H1 (cell line): ENCODE measurements at regions not wholly inside any gene's neighbourhood (a gene's known extent, or its start where the extent isn't known, plus 50 kb on each side); places are given as distances from the start of the nearest gene placed in this dataset.

Experiments
- CTCF ChIA-PET: fragments of 300-600 bp; sonication (Branson Sonifier 250); formaldehyde crosslinking; loops from one replicate; lab custom pipeline; 2021; ENCODE audit not compliant: partially characterized antibody; lab: Charles Lee
- POLR2A ChIA-PET: fragments of 300-600 bp; sonication (Branson Sonifier 250); formaldehyde crosslinking; loops from one replicate; lab custom pipeline; 2021; ENCODE audit warnings: inconsistent platforms; ENCODE audit not compliant: partially characterized antibody; lab: Charles Lee
- DNase-seq, 2 experiments: peaks; one replicate each; pipeline versions ENCODE4 v3.0.0 to v3.0.0-alpha.2; 2010 to 2022; ENCODE audit warnings: low spot score in 2 of 2, low read depth in 1 of 2, mixed read lengths in 1 of 2
- FAIRE-seq: peaks from 2 replicates; lab custom pipeline; 2011; peaks lifted over from hg19 to GRCh38; lab: Jason Lieb, UNC
- H2AFZ ChIP-seq: 2 replicates; pipeline ENCODE4 v1.8.1; 2012; ENCODE audit warnings: low read length, inconsistent platforms
- H2AK5ac ChIP-seq: 2 replicates; pipeline ENCODE4 v1.6.1; 2013; ENCODE audit warnings: low read depth, low read length
- H2BK120ac ChIP-seq: replicated peaks from 2 replicates; pipeline ENCODE3; 2013; ENCODE audit warnings: low read depth, low read length, inconsistent platforms
- H2BK12ac ChIP-seq: 2 replicates; pipeline ENCODE4 v1.6.1; 2013; ENCODE audit warnings: low read depth, low read length
- H2BK15ac ChIP-seq: 2 replicates; pipeline ENCODE4 v1.6.1; 2013; ENCODE audit warnings: low read length
- H2BK20ac ChIP-seq: 2 replicates; pipeline ENCODE4 v1.6.1; 2013; ENCODE audit warnings: low read length
- H2BK5ac ChIP-seq: 2 replicates; pipeline ENCODE4 v1.6.1; 2013; ENCODE audit warnings: low read depth, low read length
- H3K14ac ChIP-seq: 2 replicates; pipeline ENCODE4 v1.6.1; 2013; ENCODE audit warnings: inconsistent platforms; ENCODE audit not compliant: insufficient read length
- H3K18ac ChIP-seq: 2 replicates; pipeline ENCODE4 v1.6.1; 2013; ENCODE audit warnings: low read length; ENCODE audit errors: extremely low read depth
- H3K23ac ChIP-seq: 2 replicates; pipeline ENCODE4 v1.6.1; 2013; ENCODE audit warnings: inconsistent platforms; ENCODE audit not compliant: insufficient read length
- H3K23me2 ChIP-seq: 2 replicates; pipeline ENCODE4 v1.6.1; 2013; ENCODE audit warnings: low read depth, low read length
- H3K27ac ChIP-seq: 2 replicates; pipeline ENCODE4 v1.6.1; 2011; ENCODE audit warnings: low read depth, low read length, inconsistent platforms
- H3K27me3 ChIP-seq, 4 experiments: replicated peaks in 1 of 4; 1 replicate in 1 of 4; 2 replicates in 3 of 4; pipeline versions ENCODE4 v1.6.1 to v1.8.1; 2011 to 2013; ENCODE audit warnings: low read length in 3 of 4, mild to moderate bottlenecking in 3 of 4, inconsistent platforms in 2 of 4, mixed read lengths in 2 of 4, moderate library complexity in 1 of 4; ENCODE audit not compliant: control insufficient read depth in 3 of 4, insufficient read depth in 3 of 4; ENCODE audit errors: extremely low read depth in 1 of 4
- H3K36me3 ChIP-seq, 4 experiments: 2 replicates each; pipeline versions ENCODE4 v1.6.1 to v1.8.1; 2011 to 2013; ENCODE audit warnings: mild to moderate bottlenecking in 4 of 4, low read length in 3 of 4, moderate library complexity in 2 of 4, control low read depth in 1 of 4, inconsistent platforms in 1 of 4; ENCODE audit not compliant: insufficient read depth in 4 of 4, control insufficient read depth in 2 of 4
- H3K4ac ChIP-seq: replicated peaks from 2 replicates; pipeline ENCODE3; 2013; ENCODE audit warnings: low read length, low read depth, mixed read lengths, inconsistent platforms; ENCODE audit not compliant: insufficient read length
- H3K4me1 ChIP-seq, 4 experiments: replicated peaks in 1 of 4; 1 replicate in 1 of 4; 2 replicates in 3 of 4; pipeline versions ENCODE4 v1.6.1 to v1.8.1; 2011 to 2013; ENCODE audit warnings: low read length in 3 of 4, inconsistent platforms in 2 of 4, mixed read lengths in 1 of 4; ENCODE audit not compliant: insufficient read depth in 4 of 4, control insufficient read depth in 3 of 4
- H3K4me2 ChIP-seq, 2 experiments: 2 replicates each; pipeline versions ENCODE4 v1.6.1 to v1.8.1; 2011 to 2013; ENCODE audit warnings: low read depth in 2 of 2, low read length in 2 of 2, control low read depth in 1 of 2, inconsistent platforms in 1 of 2, mild to moderate bottlenecking in 1 of 2; ENCODE audit not compliant: insufficient read depth in 1 of 2
- H3K4me3 ChIP-seq, 4 experiments: fragments of 200-600, 300-600 bp in 1 of 4; sonication (generic), shearing (Covaris generic), sonication (Bioruptor Twin) in 1 of 4; 2 replicates each; pipeline versions ENCODE4 v1.5.1 to v1.8.1; 2011 to 2016; ENCODE audit warnings: low read length in 4 of 4, low read depth in 3 of 4, control low read depth in 2 of 4, inconsistent platforms in 2 of 4, mild to moderate bottlenecking in 2 of 4, mixed read lengths in 1 of 4, moderate library complexity in 1 of 4; ENCODE audit not compliant: insufficient read depth in 2 of 4; ENCODE audit errors: extremely low read depth in 1 of 4
- H3K56ac ChIP-seq: replicated peaks from 2 replicates; pipeline ENCODE3; 2013; ENCODE audit warnings: low read depth, mild to moderate bottlenecking, mixed read lengths, low read length, inconsistent platforms; ENCODE audit not compliant: insufficient read length
- H3K79me1 ChIP-seq: 2 replicates; pipeline ENCODE4 v1.6.1; 2013; ENCODE audit warnings: low read depth, low read length, control low read depth
- H3K79me2 ChIP-seq, 2 experiments: 2 replicates each; pipeline versions ENCODE4 v1.6.1 to v1.8.1; 2012 to 2013; ENCODE audit warnings: low read length in 2 of 2, mild to moderate bottlenecking in 2 of 2, inconsistent platforms in 1 of 2; ENCODE audit not compliant: insufficient read depth in 2 of 2, control insufficient read depth in 1 of 2
- H3K9ac ChIP-seq, 4 experiments: replicated peaks in 1 of 4; 1 replicate in 1 of 4; 2 replicates in 3 of 4; pipeline versions ENCODE4 v1.6.1 to v1.8.1; 2011 to 2013; ENCODE audit warnings: low read depth in 3 of 4, low read length in 3 of 4, control low read depth in 2 of 4, mild to moderate bottlenecking in 2 of 4, moderate library complexity in 2 of 4, inconsistent platforms in 1 of 4; ENCODE audit errors: extremely low read depth in 1 of 4
- H3K9me3 ChIP-seq, 2 experiments: 2 replicates each; pipeline versions ENCODE4 v1.6.1 to v1.8.1; 2012 to 2013; ENCODE audit warnings: mild to moderate bottlenecking in 2 of 2, moderate library complexity in 2 of 2, control low read depth in 1 of 2, inconsistent platforms in 1 of 2, low read depth in 1 of 2, low read length in 1 of 2, mixed read lengths in 1 of 2; ENCODE audit not compliant: insufficient read depth in 2 of 2
- H4K20me1 ChIP-seq, 2 experiments: replicated peaks in 1 of 2; 2 replicates each; pipeline versions ENCODE3 to v1.8.1; 2011 to 2013; ENCODE audit warnings: inconsistent platforms in 2 of 2, low read length in 2 of 2, mild to moderate bottlenecking in 1 of 2; ENCODE audit not compliant: insufficient read depth in 2 of 2, control insufficient read depth in 1 of 2
- H4K5ac ChIP-seq: 2 replicates; pipeline ENCODE4 v1.6.1; 2013; ENCODE audit warnings: low read length, low read depth, mixed read lengths, inconsistent platforms; ENCODE audit not compliant: insufficient read length
- H4K8ac ChIP-seq: 2 replicates; pipeline ENCODE4 v1.8.0; 2013; ENCODE audit warnings: mild to moderate bottlenecking, moderate library complexity, low read length, inconsistent platforms; ENCODE audit not compliant: insufficient read depth; ENCODE audit errors: extremely low read depth
- H4K91ac ChIP-seq: replicated peaks from 2 replicates; pipeline ENCODE3; 2013; ENCODE audit warnings: low read length, mixed read lengths, inconsistent platforms; ENCODE audit not compliant: insufficient read length
- CTCF ChIP-seq, 3 experiments: IDR thresholded peaks; 1 replicate in 2 of 3; 2 replicates in 1 of 3; pipeline versions ENCODE4 v1.5.1 to v1.6.1; 2011; ENCODE audit warnings: low read length in 3 of 3, mild to moderate bottlenecking in 3 of 3, inconsistent platforms in 2 of 3, low read depth in 1 of 3, moderate library complexity in 1 of 3; ENCODE audit not compliant: insufficient read depth in 1 of 3; ENCODE audit errors: control extremely low read depth in 1 of 3
- YY1 ChIP-seq: IDR thresholded peaks from 2 replicates; pipeline ENCODE4 v1.6.1; 2011; ENCODE audit warnings: low read depth, mild to moderate bottlenecking, low read length
- WGBS, 2 experiments: shearing (Covaris generic) in 1 of 2; methylation state at CpG; one replicate each; pipeline versions ENCODE4 v1.1.6 to v1.1.7; 2013 to 2015; ENCODE audit warnings: low lambda C conversion rate in 2 of 2, mixed read lengths in 2 of 2, inconsistent platforms in 1 of 2, low coverage in 1 of 2, missing lambda C conversion rate in 1 of 2; ENCODE audit not compliant: insufficient replicate concordance in 2 of 2, insufficient coverage in 1 of 2, insufficient read length in 1 of 2; ENCODE audit errors: extremely low coverage in 1 of 2, missing lambda C conversion rate in 1 of 2; 5-methylcytosine and 5-hydroxymethylcytosine counted together

GRCh38 chr1:187641907-187642306, 813.2 kb downstream of the PLA2G4A start:
- TF ChIP-seq YY1, result peak; percentile 32; the same call in 1 of the 2 replicates
- no peak for TF ChIP-seq CTCF (IDR thresholded peaks at IDR 0.05; ENCODE audit: control extremely low read depth in 1 of 3, insufficient read depth in 1 of 3, low read depth in 1 of 3, low read length in 3 of 3)
- Histone ChIP-seq H3K9ac (peak overlapping the region in 1 of 4 experiments; percentile 68; a peak in 3 of 7 replicates), H3K4me1 (peaks cover 0 to 4% (median 2%) of the 10 kb centered on the region in 4 experiments; a peak in 4 of 7 replicates), H3K23me2 (no peaks in the 10 kb centered on the region), H3K27me3 (no peaks in the 10 kb centered on the region), H3K4me3 (peak overlapping the region in 3 of 4 experiments; percentile 32 to 54 (median 42); a peak in 4 of 8 replicates), H3K14ac (no peak overlapping the region), H2BK5ac (no peak overlapping the region; the same call in 1 of the 2 replicates), H2BK12ac (no peak overlapping the region), H3K18ac (no peak overlapping the region), H3K79me1 (no peaks in the 10 kb centered on the region), H3K79me2 (peaks cover 0 to 49% of the 10 kb centered on the region in 2 experiments; a peak in 2 of 4 replicates), H3K9me3 (no peaks in the 10 kb centered on the region), H2BK15ac (no peak overlapping the region), H3K27ac (0 out of 2 replicates have a peak overlapping the region, but pooled peaks have one; percentile 11), H4K91ac (no peak overlapping the region), H2AFZ (no peak overlapping the region), H3K56ac (no peak overlapping the region), H3K23ac (no peak overlapping the region), H4K20me1 (no peaks in the 10 kb centered on the region), H4K8ac (no peak overlapping the region), H3K4me2 (peak overlapping the region in 1 of 2 experiments; percentile 19; a peak in 1 of 4 replicates), H2AK5ac (no peak overlapping the region), H3K36me3 (no peaks in the 10 kb centered on the region), H2BK20ac (peak overlapping the region; percentile 43; the same call in 1 of the 2 replicates), H3K4ac (no peak overlapping the region), H4K5ac (no peak overlapping the region), H2BK120ac (no peak overlapping the region)
- POLR2A ChIA-PET, result no interaction called here
- FAIRE-seq, result no peak
- CTCF ChIA-PET, result interaction anchor here (0.6 kb wide), 1 partner anchor 375 kb away, joined by 3 read pairs; no protein-coding TSS in a partner anchor
- no peak for DNase-seq
- WGBS, 2 experiments, result 66% methylated on average over 2 of the region's 2 CpGs; no CpG with 5 or more reads in 1 of the 2 experiments
